ENCODE measurements at regions not wholly inside any gene's neighbourhood (a gene's known extent, or its start where the extent isn't known, plus 50 kb on each side); places are given as distances from the start of the nearest gene placed in this dataset.

GRCh38 chr18:10046178-10046807, 132.5 kb downstream of the VAPA start:
- DNase-seq = no peak
- TF ChIP-seq CTCF (IDR thresholded peaks at IDR 0.05) (no peak), EP300 (IDR thresholded peaks at IDR 0.05) (no peak), POLR2A (IDR thresholded peaks at IDR 0.05) (no peak)
- H3K27me3 ChIP-seq = no peaks in the 10 kb centered on the region
- H3K36me3 ChIP-seq = no peaks in the 10 kb centered on the region
- intact Hi-C loops (cut with DNase I) = no loop called here
- no peak overlapping the region for H3K27ac ChIP-seq
- H3K4me1 ChIP-seq (ENCODE audit: insufficient read depth) = no peaks in the 10 kb centered on the region
- no peaks in the 10 kb centered on the region for H3K9me3 ChIP-seq
- 79 to 92% (median 90%) methylated on average over 13 of the region's 13 CpGs for WGBS, 3 donors
- H3K4me3 ChIP-seq = no peak overlapping the region

- no peaks in the 10 kb centered on the region for H3K9me3 ChIP-seq
- no peak overlapping the region for H3K27ac ChIP-seq
- WGBS, 3 donors = 71 to 76% (median 75%) methylated on average over 6 of the region's 6 CpGs
- H3K4me1 ChIP-seq (ENCODE audit: insufficient read depth) = no peaks in the 10 kb centered on the region
- no peak for DNase-seq
- no peaks in the 10 kb centered on the region for H3K36me3 ChIP-seq
- TF ChIP-seq POLR2A (IDR thresholded peaks at IDR 0.05) (no peak), EP300 (IDR thresholded peaks at IDR 0.05) (no peak), CTCF (IDR thresholded peaks at IDR 0.05) (no peak)
- intact Hi-C loops (cut with DNase I) = no loop called here
- H3K27me3 ChIP-seq = no peaks in the 10 kb centered on the region
- H3K4me3 ChIP-seq = no peak overlapping the region
Observed at GRCh38 chr18:10047237-10047636, 133.4 kb downstream of the VAPA start.

GRCh38 chr18:10049747-10050146, 135.9 kb downstream of the VAPA start:
- H3K27me3 ChIP-seq = no peaks in the 10 kb centered on the region
- H3K9me3 ChIP-seq = no peaks in the 10 kb centered on the region
- H3K27ac ChIP-seq = no peak overlapping the region
- no peaks in the 10 kb centered on the region for H3K36me3 ChIP-seq
- intact Hi-C loops (cut with DNase I) = no loop called here
- DNase-seq = peak in 1 of 5 donors; percentile 7
- H3K4me3 ChIP-seq = no peak overlapping the region
- H3K4me1 ChIP-seq (ENCODE audit: insufficient read depth) = no peaks in the 10 kb centered on the region
- no peak for TF ChIP-seq CTCF (IDR thresholded peaks at IDR 0.05)
- TF ChIP-seq POLR2A (IDR thresholded peaks at IDR 0.05) = no peak
- TF ChIP-seq EP300 (IDR thresholded peaks at IDR 0.05) = no peak
- 34 to 57% (median 49%) methylated on average over 3 of the region's 3 CpGs for WGBS, 3 donors

- Histone ChIP-seq H3K36me3 (no peaks in the 10 kb centered on the region), H3K9me3 (no peaks in the 10 kb centered on the region), H3K4me1 (ENCODE audit: insufficient read depth) (no peaks in the 10 kb centered on the region), H3K4me3 (no peak overlapping the region), H3K27me3 (no peaks in the 10 kb centered on the region), H3K27ac (no peak overlapping the region)
- intact Hi-C loops (cut with DNase I) = no loop called here
- WGBS, 3 donors = 79 to 87% (median 79%) methylated on average over 3 of the region's 3 CpGs
- no peak for DNase-seq
- TF ChIP-seq POLR2A (IDR thresholded peaks at IDR 0.05) = no peak
- TF ChIP-seq CTCF (IDR thresholded peaks at IDR 0.05) = no peak
- TF ChIP-seq EP300 (IDR thresholded peaks at IDR 0.05) = no peak
Observed at GRCh38 chr18:10050956-10051355, 137.1 kb downstream of the VAPA start.

Measured in ovary (tissue), 7 donors.